ENCODE measurements at regions not wholly inside any gene's neighbourhood (a gene's known extent, or its start where the extent isn't known, plus 50 kb on each side); places are given as distances from the start of the nearest gene placed in this dataset.
"Not testable (repeated sequence)": the region's sequence is repeated elsewhere in the genome, so short reads cannot be mapped to it uniquely, and the experiment has no call there.

DNA sequence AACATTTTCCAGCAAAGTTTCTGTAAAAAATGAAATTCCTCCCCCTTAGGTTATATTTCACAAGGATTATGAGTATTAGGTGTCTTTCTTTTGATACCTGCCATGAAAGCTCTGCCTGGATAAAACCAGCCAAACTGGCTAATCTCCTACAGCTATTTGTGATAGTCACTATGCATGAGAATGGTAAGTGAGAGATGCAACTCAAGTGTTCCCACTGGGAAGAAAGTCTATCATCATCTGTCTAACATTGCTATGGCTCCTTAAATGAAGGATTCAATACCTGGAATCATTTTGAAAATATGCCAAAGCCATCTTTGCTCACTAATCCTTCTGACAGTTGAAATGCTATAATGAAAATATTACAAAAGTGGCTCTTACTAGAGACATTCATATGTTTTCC, 339.9 kb upstream of the LRRTM4 start:
- no peak overlapping the region for H3K27ac ChIP-seq (ENCODE audit: poor library complexity, severe bottlenecking)
- no peak for ATAC-seq (ENCODE audit: low read depth)
- no peaks in the 10 kb centered on the region for H3K36me3 ChIP-seq (ENCODE audit: low read depth)
- DNase-seq (ENCODE audit: low spot score) = no peak
- no peaks in the 10 kb centered on the region for H3K9me3 ChIP-seq (ENCODE audit: severe bottlenecking)
- H3K4me1 ChIP-seq (ENCODE audit: insufficient read depth, poor library complexity, severe bottlenecking) = no peaks in the 10 kb centered on the region
- H3K27me3 ChIP-seq (ENCODE audit: insufficient read depth, poor library complexity, severe bottlenecking) = no peaks in the 10 kb centered on the region
- no peak overlapping the region for H3K4me3 ChIP-seq (ENCODE audit: severe bottlenecking)
- TF ChIP-seq, protein P1, sequence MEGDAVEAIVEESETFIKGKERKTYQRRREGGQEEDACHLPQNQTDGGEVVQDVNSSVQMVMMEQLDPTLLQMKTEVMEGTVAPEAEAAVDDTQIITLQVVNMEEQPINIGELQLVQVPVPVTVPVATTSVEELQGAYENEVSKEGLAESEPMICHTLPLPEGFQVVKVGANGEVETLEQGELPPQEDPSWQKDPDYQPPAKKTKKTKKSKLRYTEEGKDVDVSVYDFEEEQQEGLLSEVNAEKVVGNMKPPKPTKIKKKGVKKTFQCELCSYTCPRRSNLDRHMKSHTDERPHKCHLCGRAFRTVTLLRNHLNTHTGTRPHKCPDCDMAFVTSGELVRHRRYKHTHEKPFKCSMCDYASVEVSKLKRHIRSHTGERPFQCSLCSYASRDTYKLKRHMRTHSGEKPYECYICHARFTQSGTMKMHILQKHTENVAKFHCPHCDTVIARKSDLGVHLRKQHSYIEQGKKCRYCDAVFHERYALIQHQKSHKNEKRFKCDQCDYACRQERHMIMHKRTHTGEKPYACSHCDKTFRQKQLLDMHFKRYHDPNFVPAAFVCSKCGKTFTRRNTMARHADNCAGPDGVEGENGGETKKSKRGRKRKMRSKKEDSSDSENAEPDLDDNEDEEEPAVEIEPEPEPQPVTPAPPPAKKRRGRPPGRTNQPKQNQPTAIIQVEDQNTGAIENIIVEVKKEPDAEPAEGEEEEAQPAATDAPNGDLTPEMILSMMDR (IDR thresholded peaks at IDR 0.05; ENCODE audit: poor library complexity, severe bottlenecking) = no peak

DNA sequence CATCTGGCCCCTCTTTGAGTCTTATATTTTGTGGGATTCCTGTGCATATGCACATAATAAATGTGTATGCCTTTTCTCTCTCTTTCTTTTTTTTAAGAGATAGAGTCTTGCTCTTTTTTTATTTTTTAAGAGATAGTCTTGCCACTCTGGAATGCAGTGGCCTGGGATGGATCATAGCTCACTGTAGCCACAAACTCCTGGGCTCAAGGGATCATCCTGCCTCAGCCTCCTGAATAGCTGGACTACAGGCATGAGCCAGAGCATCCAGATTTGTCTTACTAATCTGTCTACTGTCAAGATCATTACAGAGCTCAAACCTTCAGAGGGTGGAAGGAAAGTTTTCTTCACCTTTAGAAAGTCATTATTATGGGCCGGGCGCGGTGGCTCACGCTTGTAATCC, 342.2 kb upstream of the LRRTM4 start:
- no peaks in the 10 kb centered on the region for H3K27me3 ChIP-seq (ENCODE audit: insufficient read depth, poor library complexity, severe bottlenecking)
- H3K27ac ChIP-seq (ENCODE audit: poor library complexity, severe bottlenecking) = no peak overlapping the region
- ATAC-seq (ENCODE audit: low read depth) (no peak), DNase-seq (ENCODE audit: low spot score) (no peak)
- TF ChIP-seq, protein P1 (IDR thresholded peaks at IDR 0.05; ENCODE audit: poor library complexity, severe bottlenecking) = no peak
- H3K4me1 ChIP-seq (ENCODE audit: insufficient read depth, poor library complexity, severe bottlenecking) = no peaks in the 10 kb centered on the region
- H3K9me3 ChIP-seq (ENCODE audit: severe bottlenecking) = no peaks in the 10 kb centered on the region
- no peaks in the 10 kb centered on the region for H3K36me3 ChIP-seq (ENCODE audit: low read depth)
- no peak overlapping the region for H3K4me3 ChIP-seq (ENCODE audit: severe bottlenecking)

DNA sequence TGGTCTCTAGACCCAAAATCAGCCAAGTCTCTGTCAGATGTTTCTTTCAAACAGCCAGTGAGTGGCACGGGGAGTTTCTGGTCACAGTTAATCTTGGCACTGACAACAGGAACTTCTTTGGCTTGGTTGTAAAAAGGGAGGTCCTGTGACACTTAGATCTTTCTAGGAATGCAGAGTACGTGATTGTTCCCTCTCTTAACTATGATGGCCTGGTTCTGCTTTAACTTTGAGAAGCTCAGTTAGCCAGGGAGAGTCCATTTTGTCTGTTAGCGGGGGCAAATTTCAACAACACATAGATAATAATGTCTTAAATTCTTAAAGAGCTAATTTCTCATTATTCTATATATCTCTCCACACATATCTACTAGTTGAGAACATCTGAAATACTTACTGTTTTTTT, 344.5 kb upstream of the LRRTM4 start:
- TF ChIP-seq, protein P1 (IDR thresholded peaks at IDR 0.05; ENCODE audit: poor library complexity, severe bottlenecking) = no peak
- Histone ChIP-seq H3K4me1 (ENCODE audit: insufficient read depth, poor library complexity, severe bottlenecking) (no peaks in the 10 kb centered on the region), H3K27me3 (ENCODE audit: insufficient read depth, poor library complexity, severe bottlenecking) (no peaks in the 10 kb centered on the region), H3K36me3 (ENCODE audit: low read depth) (no peaks in the 10 kb centered on the region), H3K4me3 (ENCODE audit: severe bottlenecking) (no peak overlapping the region), H3K9me3 (ENCODE audit: severe bottlenecking) (no peaks in the 10 kb centered on the region), H3K27ac (ENCODE audit: poor library complexity, severe bottlenecking) (no peak overlapping the region)
- no peak for ATAC-seq (ENCODE audit: low read depth)
- no peak for DNase-seq (ENCODE audit: low spot score)

DNA sequence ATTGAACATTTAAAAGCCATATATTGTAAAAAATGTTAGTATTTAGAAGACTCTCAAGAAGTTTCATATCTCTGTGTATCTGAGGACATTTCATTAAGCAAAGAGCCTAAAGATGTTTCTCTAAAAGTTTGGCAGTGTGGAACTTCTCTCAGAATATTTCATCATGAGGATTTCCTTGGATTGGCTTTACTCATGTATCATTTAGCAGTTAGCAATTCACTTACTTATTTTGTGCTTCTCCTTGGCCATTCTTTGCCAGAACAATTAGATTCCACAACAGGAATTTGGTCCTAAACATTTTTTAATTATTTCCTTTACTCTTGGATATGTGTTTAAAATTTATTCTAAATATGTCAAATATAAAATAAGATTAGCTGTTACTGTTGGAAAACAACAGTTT, 345.0 kb upstream of the LRRTM4 start:
- Histone ChIP-seq H3K27me3 (ENCODE audit: insufficient read depth, poor library complexity, severe bottlenecking) (no peaks in the 10 kb centered on the region), H3K9me3 (ENCODE audit: severe bottlenecking) (no peaks in the 10 kb centered on the region), H3K27ac (ENCODE audit: poor library complexity, severe bottlenecking) (no peak overlapping the region), H3K4me1 (ENCODE audit: insufficient read depth, poor library complexity, severe bottlenecking) (no peaks in the 10 kb centered on the region), H3K4me3 (ENCODE audit: severe bottlenecking) (no peak overlapping the region), H3K36me3 (ENCODE audit: low read depth) (no peaks in the 10 kb centered on the region)
- TF ChIP-seq, protein P1 (IDR thresholded peaks at IDR 0.05; ENCODE audit: poor library complexity, severe bottlenecking) = no peak
- DNase-seq (ENCODE audit: low spot score) = no peak
- ATAC-seq (ENCODE audit: low read depth) = no peak

DNA sequence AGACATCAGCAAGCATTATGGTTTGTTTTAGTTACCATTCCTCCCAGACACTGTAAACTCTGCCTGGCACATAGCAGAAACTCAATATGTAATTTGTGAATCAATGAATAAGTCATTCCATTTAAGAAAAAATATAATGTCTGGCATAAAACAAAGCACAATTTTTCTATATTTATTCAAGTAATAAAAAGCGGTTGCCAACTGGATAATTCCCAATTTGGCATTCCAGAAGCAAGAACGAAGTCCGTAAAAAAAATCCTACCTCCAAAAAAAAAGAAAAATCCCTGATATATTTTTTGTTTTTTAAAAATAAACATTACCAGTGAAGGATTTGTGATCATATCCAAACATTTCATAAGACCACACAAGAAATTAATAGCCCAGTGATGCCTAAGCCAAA, 351.3 kb upstream of the LRRTM4 start:
- TF ChIP-seq, protein P1 (IDR thresholded peaks at IDR 0.05; ENCODE audit: poor library complexity, severe bottlenecking) = no peak
- Histone ChIP-seq H3K27ac (ENCODE audit: poor library complexity, severe bottlenecking) (no peak overlapping the region), H3K9me3 (ENCODE audit: severe bottlenecking) (no peaks in the 10 kb centered on the region), H3K36me3 (ENCODE audit: low read depth) (no peaks in the 10 kb centered on the region), H3K27me3 (ENCODE audit: insufficient read depth, poor library complexity, severe bottlenecking) (peaks cover 11% of the 10 kb centered on the region), H3K4me1 (ENCODE audit: insufficient read depth, poor library complexity, severe bottlenecking) (no peaks in the 10 kb centered on the region), H3K4me3 (ENCODE audit: severe bottlenecking) (no peak overlapping the region)
- ATAC-seq (ENCODE audit: low read depth) (no peak), DNase-seq (ENCODE audit: low spot score) (no peak)

DNA sequence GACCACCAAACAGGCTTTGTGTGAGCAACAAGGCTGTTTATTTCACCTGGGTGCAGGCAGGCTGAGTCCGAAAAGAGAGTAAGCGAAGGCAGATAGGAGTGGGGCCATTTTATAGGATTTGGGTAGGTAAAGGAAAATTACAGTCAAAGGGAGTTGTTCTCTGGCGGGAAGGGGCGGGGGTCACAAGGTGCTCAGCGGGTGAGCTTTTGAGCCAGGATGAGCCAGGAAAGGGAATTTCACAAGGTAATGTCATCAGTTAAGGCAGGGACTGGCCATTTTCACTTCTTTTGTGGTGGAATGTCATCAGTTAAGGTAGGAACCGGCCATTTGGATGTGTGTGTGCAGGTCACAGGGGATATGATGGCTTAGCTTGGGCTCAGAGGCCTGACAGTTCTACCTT, 378.0 kb upstream of the LRRTM4 start:
- H3K27me3 ChIP-seq (ENCODE audit: insufficient read depth, poor library complexity, severe bottlenecking); DNase-seq (ENCODE audit: low spot score); H3K27ac ChIP-seq (ENCODE audit: poor library complexity, severe bottlenecking); H3K4me1 ChIP-seq (ENCODE audit: insufficient read depth, poor library complexity, severe bottlenecking); H3K4me3 ChIP-seq (ENCODE audit: severe bottlenecking); H3K36me3 ChIP-seq (ENCODE audit: low read depth); ATAC-seq (ENCODE audit: low read depth); H3K9me3 ChIP-seq (ENCODE audit: severe bottlenecking): not testable (repeated sequence)
